ENCODE measurements at regions not wholly inside any gene's neighbourhood (a gene's known extent, or its start where the extent isn't known, plus 50 kb on each side); places are given as distances from the start of the nearest gene placed in this dataset.
"Not testable (repeated sequence)": the region's sequence is repeated elsewhere in the genome, so short reads cannot be mapped to it uniquely, and the experiment has no call there.

DNA sequence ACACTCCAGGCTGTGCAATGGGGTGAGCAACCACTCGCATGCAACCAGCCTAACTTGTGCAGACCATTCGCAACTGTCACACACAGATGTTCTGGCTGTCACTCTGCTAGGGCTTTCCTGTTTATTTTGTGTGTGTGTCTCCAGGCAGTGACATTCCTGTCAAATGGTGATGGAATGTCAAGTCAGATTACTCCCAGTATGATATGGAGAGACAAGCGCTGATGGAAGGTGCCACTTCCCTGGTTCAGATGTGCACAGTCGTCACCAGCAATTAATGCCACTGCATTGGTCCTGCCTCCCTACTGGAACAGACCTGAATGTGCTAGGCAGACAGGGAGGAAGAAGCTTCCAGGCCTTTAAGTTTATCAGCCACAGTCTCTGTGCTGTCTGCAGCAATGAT, 442.4 kb upstream of the ISX start:
- Histone ChIP-seq H3K4me1 (ENCODE audit: low read depth) (no peaks in the 10 kb centered on the region), H3K36me3 (ENCODE audit: low read depth) (no peaks in the 10 kb centered on the region), H3K4me3 (no peak overlapping the region), H3K9me3 (no peaks in the 10 kb centered on the region)
- TF ChIP-seq, protein P1, sequence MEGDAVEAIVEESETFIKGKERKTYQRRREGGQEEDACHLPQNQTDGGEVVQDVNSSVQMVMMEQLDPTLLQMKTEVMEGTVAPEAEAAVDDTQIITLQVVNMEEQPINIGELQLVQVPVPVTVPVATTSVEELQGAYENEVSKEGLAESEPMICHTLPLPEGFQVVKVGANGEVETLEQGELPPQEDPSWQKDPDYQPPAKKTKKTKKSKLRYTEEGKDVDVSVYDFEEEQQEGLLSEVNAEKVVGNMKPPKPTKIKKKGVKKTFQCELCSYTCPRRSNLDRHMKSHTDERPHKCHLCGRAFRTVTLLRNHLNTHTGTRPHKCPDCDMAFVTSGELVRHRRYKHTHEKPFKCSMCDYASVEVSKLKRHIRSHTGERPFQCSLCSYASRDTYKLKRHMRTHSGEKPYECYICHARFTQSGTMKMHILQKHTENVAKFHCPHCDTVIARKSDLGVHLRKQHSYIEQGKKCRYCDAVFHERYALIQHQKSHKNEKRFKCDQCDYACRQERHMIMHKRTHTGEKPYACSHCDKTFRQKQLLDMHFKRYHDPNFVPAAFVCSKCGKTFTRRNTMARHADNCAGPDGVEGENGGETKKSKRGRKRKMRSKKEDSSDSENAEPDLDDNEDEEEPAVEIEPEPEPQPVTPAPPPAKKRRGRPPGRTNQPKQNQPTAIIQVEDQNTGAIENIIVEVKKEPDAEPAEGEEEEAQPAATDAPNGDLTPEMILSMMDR (IDR thresholded peaks at IDR 0.05) = no peak
- peak; percentile 10 for ATAC-seq
- intact Hi-C loops (cut with DNase I, micrococcal nuclease) = no loop called here
- DNase-seq = no peak

DNA sequence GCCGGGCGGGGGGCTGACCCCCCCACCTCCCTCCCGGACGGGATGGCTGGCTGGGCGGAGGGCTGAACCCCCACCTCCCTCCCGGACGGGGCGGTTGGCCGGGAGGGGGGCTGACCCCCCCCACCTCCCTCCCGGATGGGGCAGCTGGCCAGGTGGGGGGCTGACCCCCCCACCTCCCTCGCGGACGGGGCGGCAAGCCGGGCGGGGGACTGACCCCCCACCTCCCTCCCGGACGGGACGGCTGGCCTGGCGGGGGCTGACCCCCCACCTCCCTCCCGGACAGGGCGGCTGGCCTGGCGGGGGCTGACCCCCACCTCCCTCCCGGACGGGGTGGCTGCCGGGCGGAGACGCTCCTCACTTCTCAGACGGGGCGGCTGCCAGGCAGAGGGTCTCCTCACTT, 440.1 kb upstream of the ISX start:
- intact Hi-C loops (cut with DNase I, micrococcal nuclease); H3K36me3 ChIP-seq (ENCODE audit: low read depth); DNase-seq; ATAC-seq; H3K4me3 ChIP-seq; H3K9me3 ChIP-seq; H3K4me1 ChIP-seq (ENCODE audit: low read depth): not testable (repeated sequence)

DNA sequence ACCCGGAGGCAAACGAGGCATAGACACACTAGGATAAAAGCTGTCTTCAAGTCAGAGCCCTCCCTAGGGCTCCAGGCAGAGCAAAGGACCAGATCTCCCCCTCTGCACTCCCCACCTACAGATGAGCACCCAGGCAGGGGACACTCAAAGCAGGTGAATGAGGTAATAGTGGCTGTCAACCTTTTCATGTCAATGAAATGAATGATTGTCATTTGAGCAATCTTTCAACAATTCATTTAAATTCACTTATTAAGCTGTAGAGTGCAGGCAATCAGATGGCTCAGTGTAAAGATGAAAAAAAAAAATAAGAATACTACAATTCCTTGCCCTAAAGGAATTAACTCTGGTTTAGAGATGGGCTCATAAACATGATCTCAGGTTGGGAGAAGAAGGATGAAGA, 427.8 kb upstream of the ISX start:
- TF ChIP-seq, protein P1 (IDR thresholded peaks at IDR 0.05) = no peak
- DNase-seq (no peak), ATAC-seq (no peak)
- H3K4me1 ChIP-seq (ENCODE audit: low read depth) = no peaks in the 10 kb centered on the region
- H3K9me3 ChIP-seq = no peaks in the 10 kb centered on the region
- intact Hi-C loops (cut with DNase I, micrococcal nuclease) = no loop called here
- H3K36me3 ChIP-seq (ENCODE audit: low read depth) = no peaks in the 10 kb centered on the region
- H3K4me3 ChIP-seq = no peak overlapping the region

DNA sequence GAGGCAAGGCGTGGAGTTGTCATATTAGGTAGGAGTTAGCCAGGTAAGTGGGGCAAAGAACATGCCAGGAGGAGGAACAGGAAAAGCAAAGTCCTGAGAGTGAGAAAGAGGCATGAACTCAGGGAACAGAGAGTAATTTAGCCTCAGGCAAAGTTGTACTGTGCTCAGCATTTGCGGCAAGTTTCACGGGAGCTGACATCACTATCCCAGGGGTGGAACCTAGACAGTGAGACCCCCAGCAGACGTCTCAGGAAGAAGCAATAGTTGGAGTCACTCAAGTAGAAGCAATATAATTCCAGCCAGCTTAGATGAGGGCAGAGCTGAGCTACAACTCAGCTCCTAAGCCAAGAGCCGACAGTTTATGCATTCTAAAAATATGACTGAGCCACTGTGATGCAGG, 426.0 kb upstream of the ISX start:
- H3K4me3 ChIP-seq = no peak overlapping the region
- no peaks in the 10 kb centered on the region for H3K4me1 ChIP-seq (ENCODE audit: low read depth)
- TF ChIP-seq, protein P1 (IDR thresholded peaks at IDR 0.05) = no peak
- ATAC-seq (no peak), DNase-seq (no peak)
- H3K36me3 ChIP-seq (ENCODE audit: low read depth) = no peaks in the 10 kb centered on the region
- intact Hi-C loops (cut with DNase I, micrococcal nuclease) = no loop called here
- H3K9me3 ChIP-seq = no peaks in the 10 kb centered on the region

DNA sequence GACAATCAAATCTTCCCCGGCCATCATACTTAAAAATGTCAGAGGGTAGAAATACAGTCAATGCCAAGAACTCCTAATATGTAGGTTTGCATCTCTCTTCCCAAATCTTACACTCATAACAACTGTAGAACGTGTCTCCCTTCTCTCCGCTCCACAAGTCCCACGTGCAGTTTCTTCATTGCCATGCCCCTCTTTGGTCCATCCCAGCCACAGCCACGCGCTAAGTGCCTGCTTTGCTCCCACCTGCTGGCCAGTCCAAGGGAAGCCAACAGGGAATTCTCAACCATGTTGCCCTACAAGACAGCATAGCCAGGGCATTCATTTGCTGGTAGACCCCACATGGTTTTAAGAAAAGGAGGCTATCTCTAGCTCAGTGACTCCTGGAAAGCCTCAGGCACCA, 420.6 kb upstream of the ISX start:
- ATAC-seq (no peak), DNase-seq (peak in 1 of 3 donors; percentile 3)
- TF ChIP-seq, protein P1 (IDR thresholded peaks at IDR 0.05) = no peak
- intact Hi-C loops (cut with DNase I, micrococcal nuclease) = no loop called here
- Histone ChIP-seq H3K36me3 (ENCODE audit: low read depth) (no peaks in the 10 kb centered on the region), H3K9me3 (no peaks in the 10 kb centered on the region), H3K4me1 (ENCODE audit: low read depth) (no peaks in the 10 kb centered on the region), H3K4me3 (no peak overlapping the region)

DNA sequence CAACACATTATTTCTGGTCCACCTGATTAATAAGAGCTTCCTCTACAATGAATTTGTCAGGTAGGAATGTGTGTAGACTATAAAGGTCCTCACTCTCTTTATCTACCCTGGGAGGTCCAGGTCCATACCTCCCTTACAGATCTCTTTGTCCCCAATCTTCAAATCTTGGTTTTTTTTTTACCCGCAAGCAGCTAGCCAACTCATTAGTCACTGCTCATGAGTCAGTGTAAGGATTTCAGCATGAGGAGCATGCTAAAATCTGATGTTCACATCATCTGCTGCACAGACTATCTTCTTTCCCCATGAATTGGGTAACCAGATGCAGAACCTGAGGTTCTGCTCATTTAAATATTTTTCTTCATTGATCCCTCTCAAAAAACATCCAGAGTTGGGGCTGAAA, 397.0 kb upstream of the ISX start:
- no peaks in the 10 kb centered on the region for H3K4me1 ChIP-seq (ENCODE audit: low read depth)
- TF ChIP-seq, protein P1 (IDR thresholded peaks at IDR 0.05) = no peak
- no peak for ATAC-seq
- no peak overlapping the region for H3K4me3 ChIP-seq
- no peaks in the 10 kb centered on the region for H3K9me3 ChIP-seq
- DNase-seq = no peak
- no peaks in the 10 kb centered on the region for H3K36me3 ChIP-seq (ENCODE audit: low read depth)
- intact Hi-C loops (cut with DNase I, micrococcal nuclease) = no loop called here

DNA sequence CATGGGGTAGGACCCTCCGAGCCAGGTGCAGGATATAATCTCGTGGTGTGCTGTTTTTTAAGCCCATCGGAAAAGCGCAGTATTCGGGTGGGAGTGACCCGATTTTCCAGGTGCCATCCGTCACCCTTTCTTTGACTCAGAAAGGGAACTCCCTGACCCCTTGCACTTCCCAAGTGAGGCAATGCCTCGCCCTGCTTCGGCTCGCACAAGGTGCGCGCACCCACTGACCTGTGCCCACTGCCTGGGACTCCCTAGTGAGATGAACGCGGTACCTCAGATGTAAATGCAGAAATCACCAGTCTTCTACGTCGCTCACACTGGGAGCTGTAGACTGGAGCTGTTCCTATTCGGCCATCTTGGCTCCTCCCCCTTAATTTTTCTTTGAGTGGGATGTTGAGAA, 382.9 kb upstream of the ISX start:
- peak; percentile 48 to 81 (median 65) for DNase-seq
- intact Hi-C loops (cut with DNase I, micrococcal nuclease); H3K4me3 ChIP-seq; H3K36me3 ChIP-seq (ENCODE audit: low read depth); H3K4me1 ChIP-seq (ENCODE audit: low read depth); ATAC-seq; H3K9me3 ChIP-seq: not testable (repeated sequence)

DNA sequence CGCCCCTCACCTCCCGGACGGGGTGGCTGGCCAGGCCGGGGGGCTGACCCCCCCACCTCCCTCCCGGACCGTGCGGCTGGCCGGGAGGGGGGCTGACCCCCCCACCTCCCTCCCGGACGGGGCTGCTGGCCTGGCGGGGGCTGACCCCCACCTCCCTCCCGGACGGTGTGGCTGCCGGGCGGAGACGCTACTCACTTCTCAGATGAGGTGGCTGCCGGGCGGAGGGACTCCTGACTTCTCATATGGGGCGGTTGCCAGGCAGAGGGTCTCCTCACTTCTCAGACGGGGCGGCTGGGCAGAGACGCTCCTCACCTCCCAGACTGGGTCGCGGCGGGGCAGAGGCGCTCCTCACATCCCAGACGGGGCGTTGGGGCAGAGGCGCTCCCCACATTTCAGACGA, 381.7 kb upstream of the ISX start:
- H3K36me3 ChIP-seq (ENCODE audit: low read depth); H3K4me3 ChIP-seq; H3K9me3 ChIP-seq; H3K4me1 ChIP-seq (ENCODE audit: low read depth); intact Hi-C loops (cut with DNase I, micrococcal nuclease); ATAC-seq: not testable (repeated sequence)
- DNase-seq = peak in 1 of 3 donors; percentile 19

All from mucosa of descending colon (tissue), 3 donors.